HepG2 (cell line): ENCODE measurements at regions not wholly inside any gene's neighbourhood (a gene's known extent, or its start where the extent isn't known, plus 50 kb on each side); places are given as distances from the start of the nearest gene placed in this dataset.

Experiments
- ATAC-seq: fragments of 200-7000 bp; cut with Tn5 transposase; 3 replicates; pipeline ENCODE4 v1.9.1; 2020; ENCODE audit warnings: mild to moderate bottlenecking, moderate library complexity
- BruUV-seq: library from RNA; stranded (reverse); fragments of 400-500 nt; replicated peaks from 2 replicates; lab custom pipeline; 2021; lab: Mats Ljungman, UMichigan
- CTCF ChIA-PET: fragments of 300-600 bp; formaldehyde crosslinking; extraction: SDS; loops from one replicate; lab custom pipeline; 2021; ENCODE audit warnings: low total read pairs, inconsistent platforms, low intra/inter-chr PET ratio; lab: Yijun Ruan, JAX
- POLR2A ChIA-PET: fragments of 350-600 bp; sonication (Branson Sonifier 250); formaldehyde crosslinking; loops from one replicate; lab custom pipeline; 2020; ENCODE audit warnings: antibody characterized with exemption, inconsistent platforms; lab: Yijun Ruan, JAX
- DNase-seq: peaks from one replicate; pipeline ENCODE4 v3.0.0-alpha.2; 2015; ENCODE audit warnings: low spot score
- FAIRE-seq: peaks from 3 replicates; lab custom pipeline; 2011; peaks lifted over from hg19 to GRCh38; lab: Jason Lieb, UNC
- H2AFZ ChIP-seq: one replicate; pipeline ENCODE4 v1.6.1; 2011; ENCODE audit warnings: low read length, inconsistent platforms
- H3K27ac ChIP-seq: fragments of 300-600 bp; 3 replicates; pipeline ENCODE4 v1.8.0; 2011; ENCODE audit warnings: mixed run types, mild to moderate bottlenecking, mixed read lengths, low read length, inconsistent platforms; ENCODE audit not compliant: insufficient read depth; ENCODE audit errors: extremely low read length
- H3K27me3 ChIP-seq, 2 experiments: fragments of 200-600 bp in 1 of 2; 2 replicates in 1 of 2; 3 replicates in 1 of 2; pipeline versions ENCODE4 v1.6.0 to v1.8.0; 2011; ENCODE audit warnings: low read length in 2 of 2, mild to moderate bottlenecking in 2 of 2, moderate library complexity in 2 of 2, inconsistent platforms in 1 of 2; ENCODE audit not compliant: insufficient read depth in 2 of 2, control insufficient read depth in 1 of 2
- H3K36me3 ChIP-seq, 2 experiments: fragments of 200-600 bp in 1 of 2; replicated peaks in 1 of 2; 2 replicates in 1 of 2; 3 replicates in 1 of 2; pipeline versions ENCODE4 v1.5.1 to v1.8.0; 2011; ENCODE audit warnings: low read length in 2 of 2, inconsistent platforms in 1 of 2; ENCODE audit not compliant: insufficient read depth in 2 of 2, control insufficient read depth in 1 of 2
- H3K4me1 ChIP-seq: 2 replicates; pipeline ENCODE4 v1.5.1; 2012; ENCODE audit warnings: low read length, inconsistent platforms; ENCODE audit not compliant: insufficient read depth
- H3K4me2 ChIP-seq: 2 replicates; pipeline ENCODE4 v1.6.0; 2011; ENCODE audit warnings: low read depth, low read length, inconsistent platforms
- H3K4me3 ChIP-seq, 3 experiments: fragments of 200-600 bp in 1 of 3; sonication (generic), shearing (Covaris generic) in 1 of 3; replicated peaks in 1 of 3; 2 replicates each; pipeline ENCODE4 v1.5.1; 2011 to 2016; ENCODE audit warnings: low read length in 3 of 3, inconsistent platforms in 2 of 3, low read depth in 2 of 3, mild to moderate bottlenecking in 2 of 3, control low read depth in 1 of 3, mixed read lengths in 1 of 3; ENCODE audit not compliant: insufficient read depth in 1 of 3
- H3K79me2 ChIP-seq: one replicate; pipeline ENCODE4 v1.6.1; 2011; ENCODE audit warnings: low read length, inconsistent platforms; ENCODE audit not compliant: insufficient read depth
- H3K9ac ChIP-seq: 2 replicates; pipeline ENCODE4 v1.6.0; 2011; ENCODE audit warnings: mild to moderate bottlenecking, low read depth, low read length, inconsistent platforms; ENCODE audit not compliant: insufficient read depth
- H3K9me3 ChIP-seq: 2 replicates; pipeline ENCODE4 v1.5.1; 2012; ENCODE audit warnings: mild to moderate bottlenecking, low read length
- H4K20me1 ChIP-seq: 2 replicates; pipeline ENCODE4 v1.6.0; 2011; ENCODE audit warnings: inconsistent platforms, mild to moderate bottlenecking, low read length, moderate library complexity; ENCODE audit not compliant: insufficient read depth
- ARID5B ChIP-seq: IDR thresholded peaks from 2 replicates; pipeline ENCODE4 v1.4.0; 2020; ENCODE audit warnings: mild to moderate bottlenecking, missing genetic modification reagents
- JDP2 ChIP-seq: sonication (generic); formaldehyde crosslinking; IDR thresholded peaks from 2 replicates; pipeline ENCODE4 v1.8.1; 2022; ENCODE audit warnings: missing genetic modification reagents, borderline replicate concordance
- REXO4 ChIP-seq: sonication (generic); formaldehyde crosslinking; IDR thresholded peaks from 2 replicates; pipeline ENCODE4 v1.8.0; 2022; ENCODE audit warnings: missing genetic modification reagents, mild to moderate bottlenecking, borderline replicate concordance
- RFX3 ChIP-seq: IDR thresholded peaks from 2 replicates; pipeline ENCODE4 v1.6.1; 2016; ENCODE audit warnings: missing biosample characterization, missing genetic modification reagents
- SSRP1 ChIP-seq: IDR thresholded peaks from 2 replicates; pipeline ENCODE4 v1.6.1; 2016; ENCODE audit warnings: control low read depth
- ZNF260 ChIP-seq: sonication (generic); formaldehyde crosslinking; IDR thresholded peaks from 2 replicates; pipeline ENCODE4 v1.4.0; 2020; ENCODE audit warnings: missing genetic modification reagents, low read depth, mild to moderate bottlenecking, borderline replicate concordance
- ZNF710 ChIP-seq: sonication (generic); formaldehyde crosslinking; IDR thresholded peaks from 2 replicates; pipeline ENCODE4 v1.5.0; 2020; ENCODE audit warnings: mild to moderate bottlenecking, missing genetic modification reagents, borderline replicate concordance
- WGBS: methylation state at CpG from one replicate; pipeline ENCODE4 v1.1.6; 2017; ENCODE audit warnings: low lambda C conversion rate; 5-methylcytosine and 5-hydroxymethylcytosine counted together
- in situ Hi-C: cut with HindIII; loops from 2 replicates; pipeline ENCODE4 v1.10.0; 2017; ENCODE audit warnings: low pct_unique_long_range_greater_than_20kb; ENCODE audit not compliant: extremely low pct_ligation_motif_present
- intact Hi-C: fragments of 100-400 bp; cut with micrococcal nuclease; formaldehyde crosslinking; loops from one replicate; pipeline ENCODE4 v1.10.0; 2022; ENCODE audit not compliant: unreplicated experiment
- TF ChIP-seq, protein P1 (sequence below): IDR thresholded peaks from 2 replicates; pipeline ENCODE4 v1.6.1; 2016; ENCODE audit warnings: low read depth, missing genetic modification reagents, missing compliant biosample characterization

DNA sequence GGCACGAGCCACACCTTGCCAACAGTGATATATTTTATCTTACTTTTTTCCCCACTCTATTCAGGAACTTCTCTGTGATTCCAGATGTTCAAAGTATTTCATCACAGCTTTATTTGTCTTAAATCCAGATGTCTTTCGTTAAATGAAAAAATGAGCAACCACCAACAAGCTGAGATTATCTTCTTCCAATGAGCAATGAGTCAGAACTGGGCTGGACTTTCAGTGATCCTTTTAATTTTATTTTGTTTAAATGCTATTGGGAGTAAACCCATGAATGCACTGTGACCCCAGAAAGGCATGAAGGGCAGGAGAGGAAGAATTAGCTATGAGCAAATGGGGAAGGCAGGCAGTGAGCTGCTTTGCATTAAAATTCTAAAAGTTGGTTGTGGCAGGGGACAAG, 77.6 kb upstream of the IMMP2L start:
- Histone ChIP-seq H4K20me1 (no peaks in the 10 kb centered on the region), H3K9me3 (no peaks in the 10 kb centered on the region), H3K36me3 (no peaks in the 10 kb centered on the region), H3K4me1 (no peaks in the 10 kb centered on the region), H3K4me2 (no peak overlapping the region), H3K4me3 (no peak overlapping the region), H3K27ac (no peak overlapping the region), H2AFZ (no peak overlapping the region), H3K79me2 (no peaks in the 10 kb centered on the region), H3K27me3 (no peaks in the 10 kb centered on the region), H3K9ac (no peak overlapping the region)
- FAIRE-seq (no peak), ATAC-seq (no peak), DNase-seq (no peak)
- WGBS = 1% methylated on average over 2 of the region's 2 CpGs
- ChIA-PET POLR2A (no interaction called here), CTCF (no interaction called here)
- intact Hi-C loops (no loop called here), in situ Hi-C loops (no loop called here)
- no TSS peak for BruUV-seq
- no peak for TF ChIP-seq ZNF710 (CRISPR knock-in tag)
- TF ChIP-seq REXO4 (CRISPR knock-in tag) = no peak
- TF ChIP-seq RFX3 = no peak
- TF ChIP-seq SSRP1 (CRISPR knock-in tag) = no peak
- TF ChIP-seq, protein P1, sequence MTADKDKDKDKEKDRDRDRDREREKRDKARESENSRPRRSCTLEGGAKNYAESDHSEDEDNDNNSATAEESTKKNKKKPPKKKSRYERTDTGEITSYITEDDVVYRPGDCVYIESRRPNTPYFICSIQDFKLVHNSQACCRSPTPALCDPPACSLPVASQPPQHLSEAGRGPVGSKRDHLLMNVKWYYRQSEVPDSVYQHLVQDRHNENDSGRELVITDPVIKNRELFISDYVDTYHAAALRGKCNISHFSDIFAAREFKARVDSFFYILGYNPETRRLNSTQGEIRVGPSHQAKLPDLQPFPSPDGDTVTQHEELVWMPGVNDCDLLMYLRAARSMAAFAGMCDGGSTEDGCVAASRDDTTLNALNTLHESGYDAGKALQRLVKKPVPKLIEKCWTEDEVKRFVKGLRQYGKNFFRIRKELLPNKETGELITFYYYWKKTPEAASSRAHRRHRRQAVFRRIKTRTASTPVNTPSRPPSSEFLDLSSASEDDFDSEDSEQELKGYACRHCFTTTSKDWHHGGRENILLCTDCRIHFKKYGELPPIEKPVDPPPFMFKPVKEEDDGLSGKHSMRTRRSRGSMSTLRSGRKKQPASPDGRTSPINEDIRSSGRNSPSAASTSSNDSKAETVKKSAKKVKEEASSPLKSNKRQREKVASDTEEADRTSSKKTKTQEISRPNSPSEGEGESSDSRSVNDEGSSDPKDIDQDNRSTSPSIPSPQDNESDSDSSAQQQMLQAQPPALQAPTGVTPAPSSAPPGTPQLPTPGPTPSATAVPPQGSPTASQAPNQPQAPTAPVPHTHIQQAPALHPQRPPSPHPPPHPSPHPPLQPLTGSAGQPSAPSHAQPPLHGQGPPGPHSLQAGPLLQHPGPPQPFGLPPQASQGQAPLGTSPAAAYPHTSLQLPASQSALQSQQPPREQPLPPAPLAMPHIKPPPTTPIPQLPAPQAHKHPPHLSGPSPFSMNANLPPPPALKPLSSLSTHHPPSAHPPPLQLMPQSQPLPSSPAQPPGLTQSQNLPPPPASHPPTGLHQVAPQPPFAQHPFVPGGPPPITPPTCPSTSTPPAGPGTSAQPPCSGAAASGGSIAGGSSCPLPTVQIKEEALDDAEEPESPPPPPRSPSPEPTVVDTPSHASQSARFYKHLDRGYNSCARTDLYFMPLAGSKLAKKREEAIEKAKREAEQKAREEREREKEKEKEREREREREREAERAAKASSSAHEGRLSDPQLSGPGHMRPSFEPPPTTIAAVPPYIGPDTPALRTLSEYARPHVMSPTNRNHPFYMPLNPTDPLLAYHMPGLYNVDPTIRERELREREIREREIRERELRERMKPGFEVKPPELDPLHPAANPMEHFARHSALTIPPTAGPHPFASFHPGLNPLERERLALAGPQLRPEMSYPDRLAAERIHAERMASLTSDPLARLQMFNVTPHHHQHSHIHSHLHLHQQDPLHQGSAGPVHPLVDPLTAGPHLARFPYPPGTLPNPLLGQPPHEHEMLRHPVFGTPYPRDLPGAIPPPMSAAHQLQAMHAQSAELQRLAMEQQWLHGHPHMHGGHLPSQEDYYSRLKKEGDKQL = no peak
- no peak for TF ChIP-seq JDP2 (CRISPR knock-in tag)
- TF ChIP-seq ZNF260 (CRISPR knock-in tag) = no peak
- no peak for TF ChIP-seq ARID5B (CRISPR knock-in tag)
